HG03103 (cell line): ENCODE measurements at regions not wholly inside any gene's neighbourhood (a gene's known extent, or its start where the extent isn't known, plus 50 kb on each side); places are given as distances from the start of the nearest gene placed in this dataset.
"Not testable (repeated sequence)": the region's sequence is repeated elsewhere in the genome, so short reads cannot be mapped to it uniquely, and the experiment has no call there.

Source experiments
- ATAC-seq: cut with Tn5 transposase; IDR thresholded peaks from one replicate; pipeline ENCODE4 v1.9.1; 2021; ENCODE audit warnings: low read depth; ENCODE audit not compliant: unreplicated experiment

GRCh38 chr6:140156131-140156530 lies 781.7 kb upstream of the CITED2 start:
- no peak for ATAC-seq

- ATAC-seq: no peak
Observed at GRCh38 chr6:140155451-140156126, 781.1 kb upstream of the CITED2 start.

DNA sequence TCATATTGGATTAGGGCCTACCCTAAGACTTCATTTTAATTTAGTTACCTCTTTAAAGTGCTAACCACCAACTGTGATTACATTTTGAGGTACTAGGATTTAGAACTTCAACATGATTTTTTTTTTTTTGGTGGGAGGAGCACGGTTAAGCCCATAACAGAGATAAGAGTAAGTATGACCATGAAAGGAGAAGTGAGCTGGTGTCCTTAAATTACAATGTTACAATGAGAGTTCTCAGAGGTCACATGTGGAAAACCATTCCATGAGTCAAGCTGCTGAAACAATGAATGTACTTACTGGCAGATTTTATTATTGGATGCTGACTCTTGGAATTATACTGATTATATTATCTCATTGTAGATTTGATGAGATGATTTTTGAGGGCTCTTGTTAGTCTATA lies 779.3 kb upstream of the CITED2 start:
- no peak for ATAC-seq

GRCh38 chr6:140147825-140148814 lies 773.7 kb upstream of the CITED2 start:
- ATAC-seq: not testable (repeated sequence)

DNA sequence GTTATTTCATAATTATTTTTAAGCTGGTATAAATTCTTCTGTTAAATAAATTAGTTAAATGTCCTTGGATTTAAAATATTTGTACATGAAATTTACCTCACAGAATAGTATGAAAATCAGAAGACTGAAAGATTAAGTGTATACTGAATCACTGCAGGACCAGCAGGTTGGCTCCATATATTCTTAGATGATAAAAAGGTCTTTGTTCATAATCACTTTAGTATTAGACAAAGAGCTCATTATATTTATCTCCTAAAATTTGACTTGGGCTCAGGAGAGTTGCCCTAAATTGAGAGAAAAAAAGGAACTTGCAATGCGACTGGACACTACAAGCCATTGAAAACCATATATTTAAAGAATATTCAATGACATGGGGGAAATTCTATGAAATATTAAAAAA lies 766.4 kb upstream of the CITED2 start:
- no peak for ATAC-seq

DNA sequence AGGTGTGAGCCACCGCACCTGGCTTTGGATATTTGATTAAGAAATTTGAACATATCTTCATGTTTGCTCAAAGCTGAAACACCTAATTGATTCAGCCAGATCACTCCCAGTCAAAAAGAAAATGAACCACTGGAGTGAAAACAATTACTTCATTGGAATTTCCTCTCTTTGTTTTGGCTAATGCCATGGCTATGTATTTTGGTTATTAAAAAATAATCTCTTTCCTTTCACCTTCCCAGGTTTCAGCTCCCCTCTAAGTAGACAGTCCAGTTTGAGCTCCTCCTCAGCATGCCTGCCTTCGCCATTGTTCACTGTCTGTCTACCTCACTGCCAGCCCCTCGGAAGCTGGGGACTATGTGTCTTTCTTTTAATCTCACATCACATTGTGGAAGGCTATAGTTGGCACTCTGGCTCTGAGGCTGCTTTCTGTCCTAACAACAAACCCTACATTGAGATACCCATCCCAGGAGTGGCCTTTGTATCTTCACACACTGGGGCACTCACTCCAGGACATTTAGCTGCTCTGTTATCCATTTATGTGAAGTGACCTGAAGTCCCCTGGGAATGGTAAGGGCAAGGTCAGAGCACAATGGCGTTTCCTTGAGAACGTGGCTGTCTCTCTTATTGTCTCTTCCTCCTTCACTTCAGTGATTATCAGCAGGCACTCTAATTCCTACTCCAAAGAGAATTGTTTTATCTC lies 764.0 kb upstream of the CITED2 start:
- ATAC-seq: no peak

GRCh38 chr6:140134224-140134623 lies 759.8 kb upstream of the CITED2 start:
- ATAC-seq: no peak

DNA sequence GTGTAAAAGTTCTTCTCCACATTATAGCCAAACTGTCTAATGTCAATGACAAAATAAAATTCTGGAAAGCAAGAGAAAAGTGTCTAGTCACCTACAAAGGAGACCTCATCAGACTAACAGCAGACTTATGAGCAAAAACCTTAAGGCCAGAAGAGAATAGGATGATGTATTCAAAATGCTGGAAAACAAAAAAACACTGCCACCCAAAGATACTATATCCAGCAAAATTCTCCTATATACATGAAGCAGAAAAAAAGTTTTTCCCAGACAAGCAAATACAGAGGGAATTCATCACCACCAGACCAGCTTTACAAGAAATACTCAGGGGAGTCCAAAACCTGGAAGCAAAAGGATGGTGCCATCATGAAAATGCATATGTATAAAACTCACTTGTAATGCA lies 755.6 kb upstream of the CITED2 start:
- no peak for ATAC-seq

GRCh38 chr6:140124498-140124897 lies 750.0 kb upstream of the CITED2 start:
- ATAC-seq: no peak

GRCh38 chr6:140108167-140108566 lies 733.7 kb upstream of the CITED2 start:
- no peak for ATAC-seq

DNA sequence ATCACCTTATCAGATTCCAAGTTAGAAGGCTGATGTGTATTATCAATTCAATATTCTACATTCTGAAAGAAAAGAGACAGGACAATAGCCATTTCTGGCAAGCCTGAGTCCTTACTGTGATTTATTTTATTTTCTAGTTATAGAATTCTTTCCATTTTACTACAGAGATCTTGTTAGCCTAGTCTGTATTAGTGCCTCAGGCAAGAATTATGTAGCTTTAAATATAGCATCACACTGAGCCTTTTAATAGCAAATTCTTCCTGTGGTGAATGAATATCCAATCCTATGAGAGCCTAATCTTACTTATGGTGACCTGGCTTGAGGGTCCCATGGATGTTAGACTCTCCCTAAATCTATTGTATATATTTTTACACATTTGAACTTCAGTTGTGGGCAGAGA lies 732.8 kb upstream of the CITED2 start:
- no peak for ATAC-seq

DNA sequence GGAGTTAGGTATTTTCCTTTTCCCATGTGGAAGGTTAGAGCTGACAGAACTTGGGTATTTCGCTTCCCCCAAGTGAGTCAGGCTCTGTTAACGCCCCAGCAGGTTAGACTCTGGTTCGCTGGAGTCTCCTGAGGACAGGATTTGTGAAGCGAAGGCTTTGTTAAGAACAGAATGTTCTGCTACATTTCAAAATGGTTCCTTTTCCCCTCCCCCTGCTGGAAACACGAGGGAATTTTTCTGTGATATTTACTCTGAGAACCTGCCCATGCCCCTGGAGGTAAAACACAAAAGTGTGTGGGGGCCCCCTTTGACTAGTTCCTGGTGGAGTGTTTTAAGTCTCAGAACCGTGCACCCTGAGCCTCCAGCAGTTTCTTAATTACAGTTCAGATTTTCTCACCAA lies 731.4 kb upstream of the CITED2 start:
- no peak for ATAC-seq

DNA sequence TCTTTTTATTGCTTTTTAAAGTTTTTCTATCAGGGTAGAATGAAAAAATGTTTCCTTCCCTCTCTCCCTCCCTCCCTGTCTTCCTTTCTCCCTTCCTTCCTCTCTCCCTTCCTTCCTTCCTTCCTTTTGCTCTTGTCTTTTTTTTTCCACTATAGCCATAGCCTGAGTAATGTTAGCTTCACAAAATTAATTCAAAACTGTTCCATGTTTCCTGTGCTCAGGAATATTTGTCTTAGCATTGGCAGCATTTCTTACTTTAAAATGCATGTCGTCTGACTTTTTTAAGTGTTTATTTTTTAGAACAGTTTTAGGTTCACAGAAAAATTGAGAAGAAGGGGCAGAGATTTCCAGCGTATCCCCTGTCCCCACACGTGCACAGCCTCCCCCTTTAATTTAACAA lies 730.8 kb upstream of the CITED2 start:
- no peak for ATAC-seq

DNA sequence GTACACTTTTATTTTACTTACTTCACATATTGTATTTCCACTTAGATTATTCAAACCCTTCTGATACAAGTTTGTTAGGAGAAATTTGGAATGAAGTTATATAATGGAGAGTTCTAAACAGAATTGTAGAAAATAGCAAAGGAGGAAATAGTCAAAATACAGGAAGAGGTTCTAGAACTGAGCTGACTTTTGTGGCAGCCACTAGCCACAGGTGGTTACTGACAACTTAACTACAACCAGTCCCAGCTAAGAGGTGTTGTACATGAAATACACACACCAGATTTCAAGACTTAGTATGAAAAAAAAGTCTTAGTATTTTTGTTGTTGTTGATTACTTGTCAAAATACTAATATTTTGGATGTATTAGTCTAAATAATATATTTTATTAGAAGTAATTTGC lies 727.4 kb upstream of the CITED2 start:
- no peak for ATAC-seq

DNA sequence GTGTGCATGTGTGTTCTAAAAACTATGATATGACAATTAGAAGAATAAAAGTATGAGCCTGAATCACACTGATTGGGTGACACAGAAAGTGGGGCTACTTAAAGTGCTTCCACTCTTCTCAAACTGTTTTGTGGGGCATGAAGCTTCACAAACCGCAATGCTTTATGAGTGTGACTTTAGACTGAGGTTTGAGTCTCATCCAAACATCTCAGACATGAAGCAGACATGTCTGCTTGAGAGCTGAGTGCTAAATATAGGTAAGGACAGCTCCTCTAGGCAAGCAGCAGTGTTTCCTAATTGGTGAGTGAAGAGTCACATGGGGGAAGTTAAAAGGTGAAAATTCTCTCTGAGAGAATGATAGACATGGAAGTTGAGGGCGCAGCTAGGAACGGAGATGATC lies 726.9 kb upstream of the CITED2 start:
- ATAC-seq: no peak

- ATAC-seq: no peak
Observed at GRCh38 chr6:140095532-140095931, 721.1 kb upstream of the CITED2 start.

DNA sequence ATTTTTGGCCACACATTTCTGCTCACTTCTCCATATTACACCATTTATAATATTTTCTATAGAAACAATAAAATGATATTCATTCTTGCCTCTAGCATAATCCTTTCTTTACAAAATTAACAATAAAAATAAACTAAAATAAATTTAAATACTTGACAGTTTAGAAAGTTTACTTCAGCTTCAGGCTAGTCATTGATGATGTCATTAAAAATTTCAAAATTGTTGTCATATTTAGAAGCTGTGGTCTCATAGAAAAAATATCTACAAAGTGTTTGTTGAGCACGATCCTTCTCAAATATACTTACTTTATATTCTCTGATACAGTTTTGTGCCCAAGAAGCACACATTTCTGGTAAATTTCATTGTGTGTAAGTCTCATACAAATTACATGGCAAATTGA lies 717.4 kb upstream of the CITED2 start:
- ATAC-seq: no peak

DNA sequence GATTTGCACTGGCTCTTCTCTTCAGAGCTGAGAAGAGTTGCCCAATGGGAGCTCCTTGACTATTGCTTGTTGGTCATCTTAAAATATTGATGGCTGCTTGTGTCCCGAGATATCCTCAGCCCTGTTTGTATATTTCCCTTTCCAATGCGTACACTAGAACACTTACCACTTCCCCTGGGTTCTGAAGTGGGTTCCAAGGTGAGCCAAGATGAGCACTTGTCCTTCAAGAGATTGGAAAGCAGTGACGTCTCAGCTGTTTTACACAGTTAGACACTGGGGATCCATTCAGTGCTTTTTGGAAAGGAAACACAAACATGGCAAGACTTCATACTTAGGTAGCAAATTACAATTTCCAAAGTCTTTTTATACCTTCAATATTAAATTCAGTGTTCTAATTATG lies 716.4 kb upstream of the CITED2 start:
- no peak for ATAC-seq

DNA sequence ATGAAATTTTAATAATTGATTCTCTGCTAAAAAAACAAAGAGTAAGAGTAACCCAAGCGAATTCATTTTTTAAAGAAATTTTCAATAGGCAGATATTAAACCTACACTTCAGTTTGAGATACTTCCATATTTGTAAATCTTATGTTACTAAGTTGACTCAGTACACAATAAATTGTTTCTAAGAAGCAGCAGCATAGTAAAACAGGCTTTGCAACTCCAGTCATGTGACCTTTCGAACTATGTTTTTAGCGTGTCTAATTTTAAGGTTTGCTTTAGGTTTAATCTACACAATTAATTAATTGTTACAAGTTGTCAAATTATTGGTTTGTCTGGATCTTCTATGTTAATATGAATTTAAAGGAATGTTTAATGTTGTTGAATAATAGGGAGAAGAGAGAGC lies 708.9 kb upstream of the CITED2 start:
- ATAC-seq: no peak

DNA sequence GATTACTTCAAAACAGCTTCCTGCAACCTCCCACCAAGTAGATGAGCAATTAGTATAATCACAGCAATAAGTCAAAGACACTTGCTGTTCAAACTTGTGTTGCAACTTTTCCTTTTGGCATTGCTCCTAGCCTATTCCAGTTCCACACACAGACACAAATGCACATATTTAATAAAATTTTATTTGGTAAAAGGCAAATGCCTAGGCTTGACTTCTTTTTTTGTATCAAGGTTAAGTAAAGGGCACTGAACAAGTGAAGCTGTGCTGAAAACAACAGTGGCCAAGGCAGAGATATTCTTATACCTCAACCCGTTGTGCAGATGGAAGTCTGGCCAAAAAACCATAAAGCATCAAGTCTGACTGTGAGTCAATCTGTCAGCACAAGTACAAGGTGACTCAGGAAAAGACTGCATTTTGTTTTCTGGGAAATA lies 708.4 kb upstream of the CITED2 start:
- ATAC-seq: no peak

DNA sequence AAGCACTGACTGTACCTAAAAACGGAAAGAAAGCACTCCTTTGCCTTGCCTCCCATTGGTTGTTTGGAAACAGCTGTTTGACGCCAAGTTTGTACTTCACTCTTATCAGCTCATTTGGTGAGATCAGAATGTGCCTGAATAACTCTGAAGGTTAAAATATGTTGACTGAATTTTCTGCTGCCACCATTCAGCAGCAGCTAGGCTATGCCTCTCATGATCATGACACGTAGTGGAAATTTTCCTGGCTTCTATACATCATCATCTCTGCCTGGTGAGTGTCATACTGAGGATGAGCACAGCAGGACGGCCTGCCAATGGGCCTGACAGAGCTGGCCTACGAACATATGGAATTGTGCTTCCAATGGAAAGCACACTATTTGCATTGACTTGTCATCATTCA lies 704.9 kb upstream of the CITED2 start:
- ATAC-seq: no peak
